Lower leg skin (tissue), 4 donors: ENCODE measurements at regions not wholly inside any gene's neighbourhood (a gene's known extent, or its start where the extent isn't known, plus 50 kb on each side); places are given as distances from the start of the nearest gene placed in this dataset.

ENCODE experiments used
- DNase-seq, 2 donors: peaks; one replicate each; pipeline ENCODE4 v3.0.0-alpha.2; 2019; ENCODE audit warnings: low spot score in 2 of 2
- H3K4me3 ChIP-seq: fragments of 200-600 bp; sonication (generic); 2 replicates; pipeline ENCODE4 v1.5.1; 2017; ENCODE audit warnings: mild to moderate bottlenecking, low read depth; ENCODE audit not compliant: poor library complexity, severe bottlenecking
- POLR2A ChIP-seq, 2 donors: fragments of 450-650 bp; IDR thresholded peaks; one replicate each; pipeline ENCODE4 v1.6.1; 2016 to 2017; ENCODE audit warnings: antibody characterized with exemption in 2 of 2, mild to moderate bottlenecking in 1 of 2, moderate library complexity in 1 of 2
- whole genome bisulfite sequencing, 2 donors: methylation state at CpG; one replicate each; pipeline ENCODE4 v1.1.5; 2018; 5-methylcytosine and 5-hydroxymethylcytosine counted together
- intact Hi-C: fragments of 100-400 bp; cut with DNase I; formaldehyde crosslinking; loops from one replicate; pipeline ENCODE4 v1.15.0; 2023; ENCODE audit warnings: low total_unique reads
- TF ChIP-seq, protein P1 (sequence below), 3 donors: fragments of 450-650 bp; IDR thresholded peaks; one replicate each; pipeline ENCODE4 v1.5.1; 2016; ENCODE audit warnings: antibody characterized with exemption in 3 of 3, mild to moderate bottlenecking in 3 of 3, moderate library complexity in 2 of 3

DNA sequence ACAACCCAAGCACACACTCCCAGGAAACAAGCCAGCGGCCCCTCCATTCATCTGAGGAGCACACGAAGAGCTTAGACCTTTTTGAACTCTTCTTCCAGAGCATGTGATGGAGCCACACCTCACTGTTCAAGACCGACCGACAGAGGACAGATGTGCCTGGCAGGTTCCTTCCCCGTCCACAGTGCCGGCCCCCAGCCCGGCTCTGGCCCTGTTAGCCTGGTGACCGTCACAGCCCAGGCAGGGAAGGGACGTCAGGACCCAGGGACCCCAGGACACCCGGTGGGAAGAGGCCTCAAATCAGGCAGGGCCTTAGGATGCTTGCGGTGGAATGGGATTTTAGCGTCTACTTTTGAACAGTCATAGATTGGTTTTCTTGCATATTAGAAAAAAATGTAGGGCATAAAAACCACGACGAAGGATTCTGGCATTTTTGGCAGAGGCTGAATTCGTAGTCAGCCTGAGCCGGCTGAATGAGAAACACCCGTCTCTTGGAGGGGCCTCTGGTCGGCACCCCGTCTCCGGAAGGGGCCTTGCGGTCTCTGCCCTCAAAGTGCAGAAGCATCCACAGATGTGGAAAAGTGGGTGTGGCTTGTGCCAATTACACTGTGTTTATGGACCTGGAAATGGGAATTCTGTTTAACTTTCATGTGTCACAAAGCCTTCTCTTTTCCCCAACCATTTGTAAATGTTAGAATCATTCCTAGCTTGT, 79.3 kb downstream of the SIK1 start:
- DNase-seq, result no peak
- TF ChIP-seq, protein P1, sequence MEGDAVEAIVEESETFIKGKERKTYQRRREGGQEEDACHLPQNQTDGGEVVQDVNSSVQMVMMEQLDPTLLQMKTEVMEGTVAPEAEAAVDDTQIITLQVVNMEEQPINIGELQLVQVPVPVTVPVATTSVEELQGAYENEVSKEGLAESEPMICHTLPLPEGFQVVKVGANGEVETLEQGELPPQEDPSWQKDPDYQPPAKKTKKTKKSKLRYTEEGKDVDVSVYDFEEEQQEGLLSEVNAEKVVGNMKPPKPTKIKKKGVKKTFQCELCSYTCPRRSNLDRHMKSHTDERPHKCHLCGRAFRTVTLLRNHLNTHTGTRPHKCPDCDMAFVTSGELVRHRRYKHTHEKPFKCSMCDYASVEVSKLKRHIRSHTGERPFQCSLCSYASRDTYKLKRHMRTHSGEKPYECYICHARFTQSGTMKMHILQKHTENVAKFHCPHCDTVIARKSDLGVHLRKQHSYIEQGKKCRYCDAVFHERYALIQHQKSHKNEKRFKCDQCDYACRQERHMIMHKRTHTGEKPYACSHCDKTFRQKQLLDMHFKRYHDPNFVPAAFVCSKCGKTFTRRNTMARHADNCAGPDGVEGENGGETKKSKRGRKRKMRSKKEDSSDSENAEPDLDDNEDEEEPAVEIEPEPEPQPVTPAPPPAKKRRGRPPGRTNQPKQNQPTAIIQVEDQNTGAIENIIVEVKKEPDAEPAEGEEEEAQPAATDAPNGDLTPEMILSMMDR (IDR thresholded peaks at IDR 0.05), result no peak
- no peak for TF ChIP-seq POLR2A (IDR thresholded peaks at IDR 0.05)
- 74 to 85% methylated on average over 21 of the region's 21 CpGs for WGBS, 2 donors
- no peak overlapping the region for H3K4me3 ChIP-seq
- intact Hi-C loops, result no loop called here

GRCh38 chr21:43346551-43346950, 80.4 kb downstream of the SIK1 start:
- intact Hi-C loops, result no loop called here
- 94 to 100% methylated on average over 5 to 12 of the region's 13 CpGs for WGBS, 2 donors
- H3K4me3 ChIP-seq, result no peak overlapping the region
- DNase-seq, result no peak
- TF ChIP-seq POLR2A (IDR thresholded peaks at IDR 0.05), result no peak
- TF ChIP-seq, protein P1 (IDR thresholded peaks at IDR 0.05), result no peak

GRCh38 chr21:43345746-43346409, 81.1 kb downstream of the SIK1 start:
- TF ChIP-seq, protein P1 (IDR thresholded peaks at IDR 0.05), result no peak
- TF ChIP-seq POLR2A (IDR thresholded peaks at IDR 0.05), result no peak
- intact Hi-C loops, result no loop called here
- no peak for DNase-seq

GRCh38 chr21:43345046-43345745, 81.7 kb downstream of the SIK1 start:
- intact Hi-C loops, result no loop called here
- DNase-seq, result no peak
- no peak for TF ChIP-seq POLR2A (IDR thresholded peaks at IDR 0.05)
- TF ChIP-seq, protein P1 (IDR thresholded peaks at IDR 0.05), result no peak
- no peak overlapping the region for H3K4me3 ChIP-seq
- WGBS, 2 donors, result 90 to 93% methylated on average over 31 of the region's 31 CpGs

More at GRCh38 chr21:43345746-43346409, 81.1 kb downstream of the SIK1 start:
- WGBS, 2 donors, result 82 to 88% methylated on average over 29 of the region's 29 CpGs
- H3K4me3 ChIP-seq, result no peak overlapping the region

DNA sequence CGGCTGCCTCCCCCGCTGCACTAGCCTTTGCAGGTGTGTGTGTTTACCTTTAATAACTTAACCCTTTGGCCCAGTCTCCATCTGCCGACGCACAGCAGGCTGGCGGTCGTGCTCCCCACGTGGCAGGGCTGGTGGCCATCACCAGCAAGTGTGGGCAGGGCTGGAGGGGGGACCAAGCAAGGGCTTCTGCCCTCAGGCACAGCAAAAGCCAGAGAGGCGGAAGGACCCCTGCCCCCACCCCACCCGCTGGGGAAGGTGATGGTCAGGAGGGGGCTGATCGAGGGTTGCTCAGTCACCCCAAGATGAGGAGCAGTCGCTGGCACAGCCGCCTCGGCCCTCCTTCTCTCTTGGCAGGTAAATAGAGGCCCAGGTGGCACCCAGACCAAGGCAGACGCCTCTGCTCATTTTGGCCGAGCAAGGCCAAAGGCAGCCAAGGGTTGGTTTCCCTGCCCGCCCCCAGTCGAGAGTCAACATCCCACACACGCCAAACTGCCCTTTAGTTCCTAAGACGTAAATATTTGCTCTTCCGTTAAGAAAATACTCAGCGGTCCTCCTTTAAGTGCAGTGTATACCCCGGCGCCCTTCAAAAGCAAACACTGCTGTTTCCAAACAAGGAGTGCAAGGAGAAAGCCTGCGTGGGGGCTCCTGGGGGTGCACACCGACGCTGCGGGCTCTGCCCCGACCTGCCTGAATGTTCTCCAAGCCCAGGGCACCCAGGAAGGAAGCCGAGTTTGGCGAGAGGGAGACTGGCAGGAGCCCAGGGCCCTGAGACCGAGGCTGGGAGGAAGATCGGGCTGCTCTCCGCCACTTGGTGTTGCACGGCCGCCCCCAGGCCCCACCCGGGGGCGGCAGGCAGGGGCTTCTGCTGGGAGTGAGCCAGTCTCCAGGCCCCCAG, 82.7 kb downstream of the SIK1 start:
- 46 to 65% methylated on average over 23 to 34 of the region's 37 CpGs for WGBS, 2 donors
- no peak overlapping the region for H3K4me3 ChIP-seq
- DNase-seq, result no peak
- intact Hi-C loops, result no loop called here
- TF ChIP-seq POLR2A (IDR thresholded peaks at IDR 0.05), result no peak
- TF ChIP-seq, protein P1 (IDR thresholded peaks at IDR 0.05), result no peak
